IPS DF 4.7 (cell line): ENCODE measurements at regions not wholly inside any gene's neighbourhood (a gene's known extent, or its start where the extent isn't known, plus 50 kb on each side); places are given as distances from the start of the nearest gene placed in this dataset.
"Not testable (repeated sequence)": the region's sequence is repeated elsewhere in the genome, so short reads cannot be mapped to it uniquely, and the experiment has no call there.

ENCODE experiments used
- DNase-seq: peaks from one replicate; pipeline ENCODE4 v3.0.0-alpha.2; 2013; ENCODE audit warnings: low spot score; ENCODE audit errors: extremely low read depth

DNA sequence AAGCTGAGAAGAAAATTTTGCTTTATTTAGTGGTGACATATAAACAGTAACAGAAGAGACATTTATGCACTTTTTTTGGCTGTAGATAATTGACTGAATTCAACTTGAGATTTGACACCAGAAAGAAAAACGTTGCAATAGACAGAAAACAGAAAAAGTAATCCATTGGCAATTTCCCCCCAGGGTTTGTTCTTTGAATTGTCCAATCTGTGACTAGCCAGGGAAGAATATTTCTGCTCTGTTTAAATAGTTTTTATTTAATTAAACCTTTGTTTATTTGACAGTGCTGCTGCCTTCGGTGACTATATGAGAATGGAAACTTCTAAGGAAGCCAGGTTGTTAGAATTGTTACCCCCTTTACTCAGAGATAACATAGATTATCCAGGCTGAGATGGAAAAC is 210.6 kb downstream of the DEPDC1B start:
- DNase-seq = no peak

- no peak for DNase-seq
Observed at GRCh38 chr5:60488466-60489130, 211.4 kb downstream of the DEPDC1B start.

- no peak for DNase-seq
Observed at GRCh38 chr5:60487885-60488442, 212.0 kb downstream of the DEPDC1B start.

DNA sequence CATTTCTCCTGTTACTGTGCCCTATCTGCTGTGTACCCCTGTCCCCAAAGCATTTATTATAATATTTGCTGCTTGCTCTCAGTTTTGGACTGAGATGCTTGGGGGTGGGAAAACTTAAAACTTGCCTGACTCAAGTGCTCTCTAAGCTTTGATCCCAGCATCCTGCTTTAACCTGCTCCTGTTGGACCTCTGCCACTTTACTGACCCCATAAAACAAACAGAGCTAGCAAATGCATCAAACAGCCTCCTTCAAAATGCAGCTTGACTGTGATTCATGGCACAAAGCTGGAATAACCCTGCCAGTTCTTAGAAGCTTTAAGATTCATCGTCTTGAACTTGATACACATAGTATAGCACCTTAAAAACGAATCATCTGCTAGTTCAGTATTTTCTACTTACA is 212.5 kb downstream of the DEPDC1B start:
- no peak for DNase-seq

- DNase-seq = no peak
Observed at GRCh38 chr5:60485361-60485760, 214.6 kb downstream of the DEPDC1B start.

DNA sequence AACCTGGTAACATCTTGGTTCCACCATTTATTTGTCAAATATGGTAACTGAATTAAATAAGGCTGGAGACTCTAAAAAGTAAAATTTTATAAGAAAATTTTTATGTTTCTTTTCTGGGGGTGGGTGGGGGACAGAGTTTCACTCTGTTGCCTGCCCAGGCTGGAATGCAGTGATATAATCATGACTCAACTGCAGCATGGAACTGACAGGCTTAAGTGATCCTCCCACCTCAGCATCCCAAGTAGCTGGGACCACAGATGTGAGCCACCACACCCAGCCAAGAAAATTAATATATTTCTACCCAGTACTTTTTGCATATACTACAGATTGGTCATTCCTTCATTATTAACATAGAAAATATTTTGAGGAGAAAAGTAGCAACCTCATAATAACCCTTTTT is 216.9 kb downstream of the DEPDC1B start:
- DNase-seq = no peak

DNA sequence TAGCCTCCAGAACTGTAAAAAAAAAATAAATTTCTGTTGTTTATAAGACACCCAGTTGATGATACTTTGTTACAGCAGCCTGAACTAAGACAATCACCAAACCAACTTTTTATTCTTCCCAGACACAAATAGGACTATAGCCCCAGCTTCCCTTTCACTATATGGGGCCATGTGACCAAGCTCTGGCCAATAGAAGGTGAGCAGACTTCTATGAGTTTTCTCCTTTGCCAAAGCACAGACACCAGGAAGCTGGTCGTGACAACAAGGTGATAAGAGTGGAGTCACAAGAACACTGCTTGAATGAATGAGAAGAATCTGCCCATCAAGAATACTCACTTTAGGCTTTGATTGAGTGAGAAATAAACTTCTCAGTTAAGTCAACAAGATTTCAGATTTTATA is 217.7 kb downstream of the DEPDC1B start:
- DNase-seq = no peak

DNA sequence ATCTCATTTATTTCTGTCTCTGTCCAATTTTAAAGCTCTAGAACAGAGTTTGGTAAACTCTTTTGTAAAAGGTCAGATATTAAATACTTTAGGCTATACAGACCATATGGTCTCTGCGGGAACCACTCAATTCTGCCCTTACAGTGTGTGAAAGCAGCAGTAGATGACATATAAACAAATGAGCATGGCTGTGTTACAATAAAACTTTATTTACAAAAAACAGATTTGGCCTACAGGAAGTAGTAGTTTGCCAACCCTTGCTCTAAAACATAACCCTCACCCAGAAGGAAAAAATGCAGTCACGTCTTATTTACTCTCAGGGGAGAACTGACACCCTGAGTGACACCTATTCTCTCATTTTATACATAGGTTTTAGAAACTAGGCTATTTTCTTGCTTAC is 220.4 kb downstream of the DEPDC1B start:
- no peak for DNase-seq

DNA sequence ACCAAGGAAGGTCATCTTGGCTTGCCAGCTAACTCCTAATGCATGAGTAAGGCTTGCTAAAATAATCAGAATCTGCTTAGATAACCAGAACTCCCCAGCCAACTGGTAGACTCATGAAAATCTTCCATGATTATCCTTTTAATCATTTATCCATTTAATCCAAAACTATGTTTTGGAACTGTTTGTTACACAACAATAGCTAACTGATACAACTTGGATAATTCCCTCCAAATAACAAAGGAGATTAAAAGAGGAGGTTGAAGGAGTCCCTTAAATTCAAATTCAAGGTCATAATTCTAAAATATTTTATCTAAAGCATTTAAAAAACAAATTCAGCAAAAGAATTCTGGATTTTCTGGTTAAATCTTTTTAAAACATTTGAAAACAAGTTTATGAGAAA is 222.1 kb downstream of the DEPDC1B start:
- DNase-seq = no peak

- no peak for DNase-seq
Observed at GRCh38 chr5:60473654-60474053, 226.3 kb downstream of the DEPDC1B start.

GRCh38 chr5:60473027-60473426 is 226.9 kb downstream of the DEPDC1B start:
- DNase-seq = not testable (repeated sequence)

DNA sequence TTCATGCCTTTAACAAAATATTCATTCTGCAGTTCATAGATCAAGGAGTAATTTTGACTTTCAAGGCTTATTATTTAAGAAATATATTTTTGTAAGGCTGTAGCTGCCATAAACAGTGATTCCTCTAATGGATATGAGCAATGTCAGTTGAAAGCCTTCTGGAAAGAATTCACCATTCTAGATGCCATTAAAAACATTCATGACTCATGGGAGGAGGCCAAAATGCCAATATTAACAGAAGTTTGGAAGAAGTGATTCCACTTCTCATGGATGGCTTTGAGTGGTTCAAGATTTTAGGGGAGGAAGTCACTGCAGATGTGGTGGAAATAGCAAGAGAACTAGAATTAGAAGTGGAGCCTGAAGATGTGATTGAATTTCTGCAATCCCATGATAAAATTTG is 229.1 kb downstream of the DEPDC1B start:
- no peak for DNase-seq

DNA sequence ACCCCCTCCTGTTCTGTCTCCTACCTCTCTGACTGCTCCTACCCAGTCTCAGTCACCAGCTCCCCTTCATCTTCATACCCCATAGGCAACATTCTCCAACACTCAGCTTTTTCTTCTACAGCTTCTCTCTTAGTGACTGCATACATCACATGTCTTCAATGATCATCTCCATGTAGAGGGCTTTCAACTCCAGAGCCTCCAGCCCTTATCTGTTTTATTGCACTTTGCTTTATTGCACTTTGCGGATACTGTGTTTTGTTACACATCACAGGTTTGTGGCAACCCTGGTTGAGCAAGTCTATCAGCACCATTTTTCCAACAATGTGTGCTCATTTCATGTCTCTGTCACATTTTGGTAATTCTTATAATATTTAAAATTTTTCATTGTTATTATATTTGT is 230.7 kb downstream of the DEPDC1B start:
- DNase-seq = no peak

DNA sequence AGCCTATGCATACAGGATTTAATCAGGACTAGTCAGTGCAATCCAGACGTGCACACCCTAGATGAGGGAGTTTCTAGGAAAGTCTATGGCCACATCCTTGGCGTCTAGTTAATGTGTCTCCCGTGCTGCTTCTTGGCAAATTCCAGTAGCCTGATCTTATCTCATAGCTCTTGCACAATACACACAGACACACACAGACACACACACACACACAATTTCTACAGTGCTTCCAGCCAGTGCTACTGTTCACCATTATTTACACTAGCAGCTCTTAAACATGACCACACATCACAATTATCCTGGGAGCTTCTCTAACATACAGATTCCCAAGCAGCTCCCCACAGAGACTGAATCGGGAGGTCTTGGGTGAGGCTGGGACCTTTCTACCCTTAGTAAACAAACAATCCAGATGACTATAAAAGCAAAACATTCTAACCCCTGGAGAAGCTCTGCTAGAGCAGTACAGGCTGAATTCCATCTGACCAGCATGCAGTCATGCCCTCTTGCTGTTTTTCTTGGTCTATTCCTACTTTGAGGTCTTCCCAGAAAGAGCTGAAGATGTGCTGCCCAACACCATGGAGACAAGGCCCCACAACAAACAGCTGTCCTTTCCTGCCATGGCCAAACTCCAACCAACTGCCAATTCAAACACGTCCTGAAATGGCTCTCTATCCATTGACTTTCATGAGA is 236.6 kb downstream of the DEPDC1B start:
- DNase-seq = no peak

DNA sequence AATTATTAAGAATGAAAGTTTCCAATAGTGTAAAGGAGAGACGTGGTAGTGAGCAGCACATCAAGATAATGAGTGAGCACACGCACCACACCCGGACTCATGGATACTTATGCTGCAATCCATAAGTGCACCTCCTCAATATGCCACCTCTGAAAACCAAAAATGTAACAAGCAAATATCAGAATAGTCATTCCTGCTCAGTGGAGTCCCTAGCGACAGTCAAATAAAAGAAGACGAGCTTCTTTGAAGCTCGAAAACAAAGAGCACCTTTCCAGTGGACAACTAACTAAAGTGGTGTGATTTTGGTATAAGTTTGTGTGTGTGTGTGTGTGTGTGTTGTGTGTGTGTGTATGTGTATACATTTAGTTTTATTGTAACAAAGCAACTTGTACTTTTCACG is 241.3 kb downstream of the DEPDC1B start:
- no peak for DNase-seq

- DNase-seq = no peak
Observed at GRCh38 chr5:60457233-60457632, 242.7 kb downstream of the DEPDC1B start.

- no peak for DNase-seq
Observed at GRCh38 chr5:60455589-60455988, 244.4 kb downstream of the DEPDC1B start.

DNA sequence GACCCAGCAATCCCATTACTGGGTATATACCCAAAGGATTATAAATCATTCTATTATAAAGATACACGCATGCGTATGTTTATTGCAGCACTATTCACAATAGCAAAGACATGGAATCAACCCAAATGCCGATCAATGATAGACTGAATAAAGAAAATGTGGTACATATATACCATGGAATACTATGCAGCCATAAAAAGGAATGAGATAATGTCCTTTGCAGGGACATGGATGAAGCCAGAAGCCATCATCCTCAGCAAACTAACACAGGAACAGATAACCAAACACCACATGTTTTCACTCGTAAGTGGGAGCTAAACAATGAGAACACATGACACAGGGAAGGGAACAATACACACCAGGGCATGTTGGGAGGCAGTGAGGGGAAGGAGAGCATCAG is 245.7 kb downstream of the DEPDC1B start:
- not testable (repeated sequence) for DNase-seq

GRCh38 chr5:60453186-60453976 is 246.6 kb downstream of the DEPDC1B start:
- DNase-seq = no peak

- DNase-seq = no peak
Observed at GRCh38 chr5:60448600-60448999, 251.4 kb downstream of the DEPDC1B start.

- no peak for DNase-seq
Observed at GRCh38 chr5:60447488-60447920, 252.5 kb downstream of the DEPDC1B start.

GRCh38 chr5:60446917-60447316 is 253.0 kb downstream of the DEPDC1B start:
- no peak for DNase-seq
